ENCODE measurements at regions not wholly inside any gene's neighbourhood (a gene's known extent, or its start where the extent isn't known, plus 50 kb on each side); places are given as distances from the start of the nearest gene placed in this dataset.

DNA sequence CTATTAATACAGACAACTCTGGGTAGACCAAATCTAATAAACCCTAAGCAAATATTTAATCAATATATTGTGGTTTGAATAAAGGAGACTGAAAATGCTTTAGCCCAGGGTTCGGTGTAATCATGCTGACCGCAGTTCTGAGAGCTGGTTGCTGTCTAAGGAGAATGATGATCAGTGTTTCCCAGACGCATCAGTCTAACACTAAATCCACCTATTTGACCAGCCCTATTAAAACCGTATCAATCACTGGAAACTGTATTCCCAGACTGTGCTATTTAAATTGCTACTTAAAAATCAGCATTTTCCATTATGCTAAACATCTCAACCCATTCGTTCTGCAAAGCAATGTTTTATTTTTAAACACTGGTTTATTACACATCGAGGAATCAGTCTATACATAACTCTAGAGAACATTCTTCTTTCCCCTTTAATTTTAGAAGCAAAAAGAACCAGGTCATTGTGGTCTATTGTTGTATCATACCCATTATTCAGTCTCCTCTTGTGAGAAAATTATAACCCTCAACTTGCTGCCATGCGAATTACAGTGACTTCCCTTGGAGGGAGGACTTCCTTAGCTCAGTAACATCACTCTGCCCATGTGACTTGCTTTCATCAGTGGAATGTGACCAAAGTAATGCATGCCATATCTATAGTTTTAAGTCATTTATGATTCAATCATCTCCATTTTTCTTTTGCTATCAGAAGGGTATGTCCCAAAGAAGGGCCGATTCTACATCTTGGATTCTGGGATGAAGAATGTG lies 515.2 kb upstream of the JAG1 start (continued):
- TF ChIP-seq, protein P1, sequence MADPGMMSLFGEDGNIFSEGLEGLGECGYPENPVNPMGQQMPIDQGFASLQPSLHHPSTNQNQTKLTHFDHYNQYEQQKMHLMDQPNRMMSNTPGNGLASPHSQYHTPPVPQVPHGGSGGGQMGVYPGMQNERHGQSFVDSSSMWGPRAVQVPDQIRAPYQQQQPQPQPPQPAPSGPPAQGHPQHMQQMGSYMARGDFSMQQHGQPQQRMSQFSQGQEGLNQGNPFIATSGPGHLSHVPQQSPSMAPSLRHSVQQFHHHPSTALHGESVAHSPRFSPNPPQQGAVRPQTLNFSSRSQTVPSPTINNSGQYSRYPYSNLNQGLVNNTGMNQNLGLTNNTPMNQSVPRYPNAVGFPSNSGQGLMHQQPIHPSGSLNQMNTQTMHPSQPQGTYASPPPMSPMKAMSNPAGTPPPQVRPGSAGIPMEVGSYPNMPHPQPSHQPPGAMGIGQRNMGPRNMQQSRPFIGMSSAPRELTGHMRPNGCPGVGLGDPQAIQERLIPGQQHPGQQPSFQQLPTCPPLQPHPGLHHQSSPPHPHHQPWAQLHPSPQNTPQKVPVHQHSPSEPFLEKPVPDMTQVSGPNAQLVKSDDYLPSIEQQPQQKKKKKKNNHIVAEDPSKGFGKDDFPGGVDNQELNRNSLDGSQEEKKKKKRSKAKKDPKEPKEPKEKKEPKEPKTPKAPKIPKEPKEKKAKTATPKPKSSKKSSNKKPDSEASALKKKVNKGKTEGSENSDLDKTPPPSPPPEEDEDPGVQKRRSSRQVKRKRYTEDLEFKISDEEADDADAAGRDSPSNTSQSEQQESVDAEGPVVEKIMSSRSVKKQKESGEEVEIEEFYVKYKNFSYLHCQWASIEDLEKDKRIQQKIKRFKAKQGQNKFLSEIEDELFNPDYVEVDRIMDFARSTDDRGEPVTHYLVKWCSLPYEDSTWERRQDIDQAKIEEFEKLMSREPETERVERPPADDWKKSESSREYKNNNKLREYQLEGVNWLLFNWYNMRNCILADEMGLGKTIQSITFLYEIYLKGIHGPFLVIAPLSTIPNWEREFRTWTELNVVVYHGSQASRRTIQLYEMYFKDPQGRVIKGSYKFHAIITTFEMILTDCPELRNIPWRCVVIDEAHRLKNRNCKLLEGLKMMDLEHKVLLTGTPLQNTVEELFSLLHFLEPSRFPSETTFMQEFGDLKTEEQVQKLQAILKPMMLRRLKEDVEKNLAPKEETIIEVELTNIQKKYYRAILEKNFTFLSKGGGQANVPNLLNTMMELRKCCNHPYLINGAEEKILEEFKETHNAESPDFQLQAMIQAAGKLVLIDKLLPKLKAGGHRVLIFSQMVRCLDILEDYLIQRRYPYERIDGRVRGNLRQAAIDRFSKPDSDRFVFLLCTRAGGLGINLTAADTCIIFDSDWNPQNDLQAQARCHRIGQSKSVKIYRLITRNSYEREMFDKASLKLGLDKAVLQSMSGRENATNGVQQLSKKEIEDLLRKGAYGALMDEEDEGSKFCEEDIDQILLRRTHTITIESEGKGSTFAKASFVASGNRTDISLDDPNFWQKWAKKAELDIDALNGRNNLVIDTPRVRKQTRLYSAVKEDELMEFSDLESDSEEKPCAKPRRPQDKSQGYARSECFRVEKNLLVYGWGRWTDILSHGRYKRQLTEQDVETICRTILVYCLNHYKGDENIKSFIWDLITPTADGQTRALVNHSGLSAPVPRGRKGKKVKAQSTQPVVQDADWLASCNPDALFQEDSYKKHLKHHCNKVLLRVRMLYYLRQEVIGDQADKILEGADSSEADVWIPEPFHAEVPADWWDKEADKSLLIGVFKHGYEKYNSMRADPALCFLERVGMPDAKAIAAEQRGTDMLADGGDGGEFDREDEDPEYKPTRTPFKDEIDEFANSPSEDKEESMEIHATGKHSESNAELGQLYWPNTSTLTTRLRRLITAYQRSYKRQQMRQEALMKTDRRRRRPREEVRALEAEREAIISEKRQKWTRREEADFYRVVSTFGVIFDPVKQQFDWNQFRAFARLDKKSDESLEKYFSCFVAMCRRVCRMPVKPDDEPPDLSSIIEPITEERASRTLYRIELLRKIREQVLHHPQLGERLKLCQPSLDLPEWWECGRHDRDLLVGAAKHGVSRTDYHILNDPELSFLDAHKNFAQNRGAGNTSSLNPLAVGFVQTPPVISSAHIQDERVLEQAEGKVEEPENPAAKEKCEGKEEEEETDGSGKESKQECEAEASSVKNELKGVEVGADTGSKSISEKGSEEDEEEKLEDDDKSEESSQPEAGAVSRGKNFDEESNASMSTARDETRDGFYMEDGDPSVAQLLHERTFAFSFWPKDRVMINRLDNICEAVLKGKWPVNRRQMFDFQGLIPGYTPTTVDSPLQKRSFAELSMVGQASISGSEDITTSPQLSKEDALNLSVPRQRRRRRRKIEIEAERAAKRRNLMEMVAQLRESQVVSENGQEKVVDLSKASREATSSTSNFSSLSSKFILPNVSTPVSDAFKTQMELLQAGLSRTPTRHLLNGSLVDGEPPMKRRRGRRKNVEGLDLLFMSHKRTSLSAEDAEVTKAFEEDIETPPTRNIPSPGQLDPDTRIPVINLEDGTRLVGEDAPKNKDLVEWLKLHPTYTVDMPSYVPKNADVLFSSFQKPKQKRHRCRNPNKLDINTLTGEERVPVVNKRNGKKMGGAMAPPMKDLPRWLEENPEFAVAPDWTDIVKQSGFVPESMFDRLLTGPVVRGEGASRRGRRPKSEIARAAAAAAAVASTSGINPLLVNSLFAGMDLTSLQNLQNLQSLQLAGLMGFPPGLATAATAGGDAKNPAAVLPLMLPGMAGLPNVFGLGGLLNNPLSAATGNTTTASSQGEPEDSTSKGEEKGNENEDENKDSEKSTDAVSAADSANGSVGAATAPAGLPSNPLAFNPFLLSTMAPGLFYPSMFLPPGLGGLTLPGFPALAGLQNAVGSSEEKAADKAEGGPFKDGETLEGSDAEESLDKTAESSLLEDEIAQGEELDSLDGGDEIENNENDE (IDR thresholded peaks at IDR 0.05; ENCODE audit: insufficient replicate concordance, low read length), result no peak
- TF ChIP-seq SIRT6 (IDR thresholded peaks at IDR 0.05; ENCODE audit: low read length) (no peak), CBX5 (IDR thresholded peaks at IDR 0.05; ENCODE audit: low read depth, low read length) (no peak), SP4 (IDR thresholded peaks at IDR 0.05; ENCODE audit: low read length) (no peak)
- TF ChIP-seq, protein P2, sequence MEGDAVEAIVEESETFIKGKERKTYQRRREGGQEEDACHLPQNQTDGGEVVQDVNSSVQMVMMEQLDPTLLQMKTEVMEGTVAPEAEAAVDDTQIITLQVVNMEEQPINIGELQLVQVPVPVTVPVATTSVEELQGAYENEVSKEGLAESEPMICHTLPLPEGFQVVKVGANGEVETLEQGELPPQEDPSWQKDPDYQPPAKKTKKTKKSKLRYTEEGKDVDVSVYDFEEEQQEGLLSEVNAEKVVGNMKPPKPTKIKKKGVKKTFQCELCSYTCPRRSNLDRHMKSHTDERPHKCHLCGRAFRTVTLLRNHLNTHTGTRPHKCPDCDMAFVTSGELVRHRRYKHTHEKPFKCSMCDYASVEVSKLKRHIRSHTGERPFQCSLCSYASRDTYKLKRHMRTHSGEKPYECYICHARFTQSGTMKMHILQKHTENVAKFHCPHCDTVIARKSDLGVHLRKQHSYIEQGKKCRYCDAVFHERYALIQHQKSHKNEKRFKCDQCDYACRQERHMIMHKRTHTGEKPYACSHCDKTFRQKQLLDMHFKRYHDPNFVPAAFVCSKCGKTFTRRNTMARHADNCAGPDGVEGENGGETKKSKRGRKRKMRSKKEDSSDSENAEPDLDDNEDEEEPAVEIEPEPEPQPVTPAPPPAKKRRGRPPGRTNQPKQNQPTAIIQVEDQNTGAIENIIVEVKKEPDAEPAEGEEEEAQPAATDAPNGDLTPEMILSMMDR (IDR thresholded peaks at IDR 0.05; ENCODE audit: control extremely low read depth in 1 of 3, insufficient read depth in 1 of 3, low read depth in 1 of 3, low read length in 3 of 3), result no peak

All from H1 (cell line).